ENCODE measurements at regions not wholly inside any gene's neighbourhood (a gene's known extent, or its start where the extent isn't known, plus 50 kb on each side); places are given as distances from the start of the nearest gene placed in this dataset.

DNA sequence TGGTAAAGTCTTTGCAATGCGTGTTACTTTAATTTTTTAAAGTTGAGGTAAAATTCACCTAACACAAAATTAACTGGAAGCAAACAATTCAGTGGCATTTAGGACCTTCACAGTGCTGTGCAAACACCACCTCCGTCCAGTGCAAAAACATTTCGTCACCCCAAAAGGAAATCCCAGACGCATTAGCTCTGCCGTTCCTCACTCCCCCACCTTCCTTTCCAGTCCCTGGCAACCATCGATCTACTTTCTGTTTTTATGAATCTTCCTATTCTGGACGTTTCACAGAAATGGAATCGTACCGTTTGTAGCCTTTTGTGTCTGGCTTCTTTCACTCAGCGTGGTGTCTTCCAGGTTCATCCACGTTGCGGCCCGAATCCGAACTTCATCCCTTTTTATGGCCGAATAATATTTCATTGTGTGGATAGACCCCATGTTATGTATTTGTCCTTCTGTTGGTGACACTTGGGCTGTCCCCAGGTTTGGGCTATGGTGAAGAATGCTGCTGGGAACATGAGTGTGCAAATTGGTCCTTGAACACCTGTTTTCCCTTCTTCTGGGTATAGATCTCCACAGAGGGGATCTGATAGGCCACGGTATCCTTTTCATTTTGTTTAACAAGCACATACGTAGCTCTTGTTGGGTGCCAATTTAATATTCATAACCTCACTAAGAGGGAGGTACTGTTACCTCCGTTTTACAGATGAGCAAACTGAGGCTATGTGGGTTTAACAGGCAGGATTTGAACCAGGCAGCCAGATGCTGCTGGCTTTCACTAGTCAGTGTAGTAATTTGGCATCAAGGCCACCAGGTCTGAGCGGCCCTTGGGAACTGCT, 232.0 kb upstream of the GSE1 start:
- Histone ChIP-seq H3K27ac (ENCODE audit: low read length) (no peak overlapping the region), H3K9me3 (ENCODE audit: control insufficient read depth, low read depth, low read length) (no peaks in the 10 kb centered on the region), H3K27me3 (ENCODE audit: control insufficient read depth, insufficient read depth, low read length) (no peaks in the 10 kb centered on the region), H3K4me3 (ENCODE audit: low read length) (no peak overlapping the region), H3K36me3 (ENCODE audit: control insufficient read depth, insufficient read depth, low read length) (no peaks in the 10 kb centered on the region), H3K4me1 (ENCODE audit: control insufficient read depth, insufficient read depth, low read length) (peaks cover 25% of the 10 kb centered on the region)
- 100% methylated on average over 2 of the region's 19 CpGs for WGBS (ENCODE audit: insufficient coverage, low lambda C conversion rate)
- no peak for DNase-seq

DNA sequence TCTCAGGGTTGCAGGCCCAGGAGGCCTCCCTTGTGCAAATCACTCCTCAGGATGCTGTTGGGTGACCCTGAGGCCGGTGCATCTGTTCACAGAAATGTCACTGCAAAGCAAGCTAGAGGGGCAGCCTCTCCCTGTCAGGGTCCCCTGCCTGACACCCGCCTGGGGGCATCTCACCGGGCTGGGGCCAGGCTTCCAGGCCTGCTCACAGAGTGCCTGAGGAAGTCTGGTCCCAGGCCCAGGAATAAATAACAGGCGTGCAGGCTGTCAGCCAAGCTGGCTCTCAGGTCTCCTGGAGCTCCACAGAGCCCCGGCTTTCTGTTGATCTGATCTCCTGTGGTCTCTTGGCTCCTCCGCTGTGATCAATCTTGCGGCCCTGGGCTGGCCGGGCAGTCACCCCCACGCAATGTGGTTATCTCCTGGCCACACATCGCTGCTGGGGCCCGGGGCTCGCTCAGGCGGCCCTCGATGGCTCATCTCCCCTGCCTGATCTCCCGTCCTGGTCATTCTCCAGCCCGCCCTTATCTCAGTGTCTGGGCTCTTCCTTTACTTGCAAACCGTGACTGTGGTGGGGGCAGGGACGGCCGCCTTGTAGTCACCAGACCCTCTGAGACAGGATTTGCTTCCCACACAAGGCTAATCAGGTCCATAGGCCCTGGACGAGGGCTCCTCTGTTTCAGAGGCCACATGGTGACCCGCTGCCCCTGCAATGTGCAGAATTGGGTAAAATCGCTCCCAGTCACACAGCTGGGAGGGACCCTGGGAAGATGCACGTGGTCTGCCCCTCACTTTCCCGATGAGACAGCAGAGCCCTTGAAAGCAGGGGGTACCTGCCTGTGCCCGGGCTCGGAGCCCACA, 231.2 kb upstream of the GSE1 start:
- Histone ChIP-seq H3K27me3 (ENCODE audit: control insufficient read depth, insufficient read depth, low read length) (no peaks in the 10 kb centered on the region), H3K27ac (ENCODE audit: low read length) (no peak overlapping the region), H3K4me1 (ENCODE audit: control insufficient read depth, insufficient read depth, low read length) (peaks cover 25% of the 10 kb centered on the region), H3K4me3 (ENCODE audit: low read length) (no peak overlapping the region), H3K36me3 (ENCODE audit: control insufficient read depth, insufficient read depth, low read length) (no peaks in the 10 kb centered on the region), H3K9me3 (ENCODE audit: control insufficient read depth, low read depth, low read length) (no peaks in the 10 kb centered on the region)
- no peak for DNase-seq
- no CpG with 5 or more reads among the region's 26 CpGs for WGBS (ENCODE audit: insufficient coverage, low lambda C conversion rate)

DNA sequence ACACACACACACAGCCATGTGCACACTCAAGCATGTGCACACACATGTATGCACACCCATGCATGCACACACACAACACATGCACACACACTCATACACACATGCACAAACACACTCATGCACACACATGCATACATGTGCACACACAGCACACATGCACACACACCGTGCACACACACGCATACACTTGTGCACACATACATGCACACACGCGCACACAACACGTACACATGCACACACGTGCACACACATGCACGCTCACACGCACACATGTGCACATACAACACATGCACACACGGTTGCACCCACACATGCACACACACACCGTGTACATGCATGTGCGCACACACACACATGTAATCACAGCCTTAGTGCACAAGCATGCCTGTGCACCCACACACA, 230.4 kb upstream of the GSE1 start:
- DNase-seq = no peak
- no CpG with 5 or more reads among the region's 11 CpGs for WGBS (ENCODE audit: insufficient coverage, low lambda C conversion rate)
- no peak overlapping the region for H3K4me3 ChIP-seq (ENCODE audit: low read length)
- no peaks in the 10 kb centered on the region for H3K9me3 ChIP-seq (ENCODE audit: control insufficient read depth, low read depth, low read length)
- no peak overlapping the region for H3K27ac ChIP-seq (ENCODE audit: low read length)
- peaks cover 18% of the 10 kb centered on the region for H3K4me1 ChIP-seq (ENCODE audit: control insufficient read depth, insufficient read depth, low read length)
- H3K27me3 ChIP-seq (ENCODE audit: control insufficient read depth, insufficient read depth, low read length) = no peaks in the 10 kb centered on the region
- no peaks in the 10 kb centered on the region for H3K36me3 ChIP-seq (ENCODE audit: control insufficient read depth, insufficient read depth, low read length)

DNA sequence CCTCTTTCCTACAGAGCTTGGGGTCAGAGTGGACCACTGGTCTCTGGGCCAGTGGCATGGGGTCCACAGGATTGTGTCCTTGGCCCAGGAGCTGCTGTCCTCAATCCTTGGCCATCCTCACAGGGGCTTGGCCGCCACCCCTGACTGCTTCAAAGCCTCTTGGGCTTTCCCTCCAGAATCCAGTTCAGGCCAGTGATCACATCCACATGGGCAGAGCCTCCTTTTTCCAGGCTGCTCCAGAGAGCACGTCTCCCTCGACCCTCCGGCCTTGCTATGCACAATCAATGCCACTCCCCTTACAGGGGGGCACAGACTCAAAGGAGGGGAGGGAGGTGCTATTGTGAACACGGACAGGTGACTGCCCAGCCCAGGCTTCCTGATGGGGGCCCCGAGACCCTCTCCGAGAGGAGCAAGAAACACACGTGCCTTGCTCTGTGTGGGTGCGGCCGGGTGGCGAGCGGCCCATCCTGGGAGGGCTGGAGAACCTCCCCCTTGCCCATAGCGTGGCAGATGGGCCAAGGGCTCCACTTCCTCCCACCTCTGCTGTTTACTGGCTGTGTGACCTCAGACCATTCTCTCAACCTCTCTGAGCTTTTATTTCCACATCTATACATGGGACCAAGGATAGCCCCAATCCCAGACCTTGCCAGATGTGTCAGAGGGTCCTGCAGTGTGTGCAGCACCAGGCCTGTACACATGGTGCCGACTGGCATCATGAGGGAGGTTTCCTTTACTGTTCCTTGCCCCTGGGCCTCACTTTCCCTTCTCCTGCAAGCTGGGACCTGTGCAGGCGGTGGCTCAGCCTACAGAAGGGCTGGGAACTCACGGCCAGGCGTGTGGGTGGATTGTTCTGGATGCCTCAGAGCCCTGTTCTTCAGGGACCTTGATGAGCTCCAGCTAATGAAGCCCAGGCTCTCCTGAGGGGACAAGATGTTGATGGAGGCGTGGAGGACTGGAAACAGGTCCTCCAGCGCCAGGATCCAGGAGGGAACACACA, 229.0 kb upstream of the GSE1 start:
- H3K4me3 ChIP-seq (ENCODE audit: low read length) = no peak overlapping the region
- WGBS (ENCODE audit: insufficient coverage, low lambda C conversion rate) = no CpG with 5 or more reads among the region's 19 CpGs
- H3K9me3 ChIP-seq (ENCODE audit: control insufficient read depth, low read depth, low read length) = no peaks in the 10 kb centered on the region
- DNase-seq = no peak
- peak overlapping the region; percentile 52 for H3K27ac ChIP-seq (ENCODE audit: low read length)
- H3K27me3 ChIP-seq (ENCODE audit: control insufficient read depth, insufficient read depth, low read length) = no peaks in the 10 kb centered on the region
- peaks cover 17% of the 10 kb centered on the region for H3K4me1 ChIP-seq (ENCODE audit: control insufficient read depth, insufficient read depth, low read length)
- H3K36me3 ChIP-seq (ENCODE audit: control insufficient read depth, insufficient read depth, low read length) = no peaks in the 10 kb centered on the region

DNA sequence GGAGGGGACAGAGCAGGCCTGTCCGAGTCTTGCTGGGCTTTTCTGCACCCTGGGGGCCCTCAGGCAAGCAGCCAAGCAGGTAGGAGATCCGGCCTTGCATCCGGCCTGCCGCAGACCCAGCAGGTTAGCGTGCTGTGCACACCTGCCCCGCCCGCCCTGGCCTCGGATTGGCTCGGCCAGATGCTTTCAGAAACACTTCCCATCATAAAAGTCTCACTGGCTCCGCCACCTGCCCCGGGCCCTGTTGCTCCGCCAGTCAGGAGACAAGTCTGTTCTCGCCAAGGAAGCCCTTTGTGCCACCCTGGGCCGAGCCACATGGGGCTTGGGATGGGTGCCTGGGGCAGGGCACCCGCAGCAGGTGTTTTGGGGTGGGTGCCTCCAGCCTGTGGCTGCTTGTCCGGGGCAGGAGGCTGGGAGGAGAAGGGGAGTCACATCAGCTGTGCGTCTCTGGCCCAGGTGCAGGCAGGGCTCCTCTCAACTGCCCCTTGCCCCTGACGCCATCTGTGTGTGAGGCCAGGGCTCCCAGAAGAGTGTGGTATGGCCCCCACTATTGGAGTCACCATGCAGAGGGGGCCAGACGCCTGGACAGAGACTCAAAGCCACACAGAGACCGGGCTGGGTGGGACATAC, 228.2 kb upstream of the GSE1 start:
- WGBS (ENCODE audit: insufficient coverage, low lambda C conversion rate) = no CpG with 5 or more reads among the region's 20 CpGs
- peak overlapping the region; percentile 52 for H3K27ac ChIP-seq (ENCODE audit: low read length)
- peaks cover 22% of the 10 kb centered on the region for H3K4me1 ChIP-seq (ENCODE audit: control insufficient read depth, insufficient read depth, low read length)

DNA sequence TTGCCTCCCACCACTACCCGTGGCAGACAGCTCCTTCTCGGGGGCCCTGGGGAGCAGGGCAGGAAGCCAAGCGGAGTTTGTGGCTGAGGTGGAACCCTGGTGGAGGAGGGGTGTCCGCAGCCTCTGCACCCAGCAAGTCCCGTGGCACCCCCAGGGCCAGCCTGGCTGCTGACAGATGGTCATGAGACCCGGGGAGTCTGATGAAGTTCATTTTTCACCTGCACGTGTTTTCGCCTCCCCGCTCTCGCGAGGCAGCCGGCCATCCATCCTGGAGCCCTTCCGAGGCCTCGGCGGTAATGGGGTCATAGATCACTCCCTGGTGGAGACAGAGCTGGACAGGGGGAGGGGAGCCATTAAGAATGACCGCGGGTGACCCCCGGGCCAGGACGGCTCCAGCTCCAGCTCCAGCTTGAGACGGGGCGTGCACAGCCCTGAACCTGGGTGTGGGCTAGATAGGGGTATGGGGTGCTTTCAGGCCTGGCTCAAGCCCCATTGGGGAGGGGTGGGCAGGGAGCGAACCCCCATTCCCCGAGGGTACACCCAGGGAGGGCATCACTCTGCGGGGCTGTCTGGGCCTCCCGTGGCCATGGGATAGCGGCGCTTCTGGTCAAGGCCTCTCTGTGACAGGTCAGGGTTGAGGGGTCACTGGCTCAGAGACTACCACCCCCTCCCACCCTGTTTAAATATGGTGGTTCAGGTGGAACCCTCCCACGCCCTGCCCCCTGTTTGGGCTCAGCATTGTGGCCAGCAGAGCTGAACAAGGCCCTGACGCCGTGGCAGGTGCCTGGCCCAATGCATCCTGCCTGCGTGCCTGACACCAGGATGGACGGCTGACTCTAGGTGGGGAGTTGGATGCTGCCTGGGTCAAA, 227.4 kb upstream of the GSE1 start:
- no peak overlapping the region for H3K4me3 ChIP-seq (ENCODE audit: low read length)
- H3K27ac ChIP-seq (ENCODE audit: low read length) = peak overlapping the region; percentile 22
- WGBS (ENCODE audit: insufficient coverage, low lambda C conversion rate) = no CpG with 5 or more reads among the region's 32 CpGs
- peaks cover 27% of the 10 kb centered on the region for H3K4me1 ChIP-seq (ENCODE audit: control insufficient read depth, insufficient read depth, low read length)
- no peaks in the 10 kb centered on the region for H3K27me3 ChIP-seq (ENCODE audit: control insufficient read depth, insufficient read depth, low read length)
- H3K9me3 ChIP-seq (ENCODE audit: control insufficient read depth, low read depth, low read length) = no peaks in the 10 kb centered on the region
- DNase-seq = peak in 1 of 2 donors; percentile 27
- no peaks in the 10 kb centered on the region for H3K36me3 ChIP-seq (ENCODE audit: control insufficient read depth, insufficient read depth, low read length)

More for the DNA sequence above, 228.2 kb upstream of the GSE1 start:
- H3K9me3 ChIP-seq (ENCODE audit: control insufficient read depth, low read depth, low read length) = no peaks in the 10 kb centered on the region
- DNase-seq = peak in 1 of 2 donors; percentile 76
- H3K27me3 ChIP-seq (ENCODE audit: control insufficient read depth, insufficient read depth, low read length) = no peaks in the 10 kb centered on the region
- H3K36me3 ChIP-seq (ENCODE audit: control insufficient read depth, insufficient read depth, low read length) = no peaks in the 10 kb centered on the region
- H3K4me3 ChIP-seq (ENCODE audit: low read length) = no peak overlapping the region

DNA sequence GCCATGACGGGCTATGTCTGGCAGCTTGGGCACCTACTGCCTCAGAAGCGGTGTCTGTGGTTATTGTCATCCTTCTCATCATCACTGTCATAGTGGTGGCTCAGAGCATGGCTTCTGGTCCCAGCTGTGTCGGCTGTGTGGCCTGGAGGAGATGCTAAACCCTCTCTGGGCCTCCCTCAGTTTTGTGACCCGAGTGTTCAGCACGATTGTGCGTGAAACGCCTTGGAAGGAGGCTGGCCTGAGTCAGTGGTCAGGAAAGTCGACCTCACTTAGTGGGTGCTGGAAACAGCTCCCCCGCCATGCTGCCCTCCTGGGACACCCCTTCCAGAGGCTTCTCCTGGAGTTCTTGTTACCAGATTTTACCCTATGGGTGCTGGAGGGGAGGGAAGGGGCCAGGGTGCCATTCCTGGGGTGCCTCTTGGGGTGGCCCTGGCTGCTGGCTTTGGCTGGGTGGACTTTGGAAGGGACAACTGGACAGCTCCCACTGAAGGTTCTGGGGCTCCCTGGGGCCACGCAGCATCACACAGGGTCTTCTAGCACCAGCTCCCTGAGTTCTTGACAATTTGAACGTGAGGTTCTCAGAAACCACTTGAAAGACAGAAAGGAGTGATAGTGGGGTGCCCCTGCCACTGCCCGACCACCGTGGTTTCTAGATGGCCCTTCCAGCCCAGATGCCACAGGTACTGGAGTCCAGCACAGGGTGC, 226.5 kb upstream of the GSE1 start:
- no peak overlapping the region for H3K27ac ChIP-seq (ENCODE audit: low read length)
- no peak overlapping the region for H3K4me3 ChIP-seq (ENCODE audit: low read length)
- no peaks in the 10 kb centered on the region for H3K27me3 ChIP-seq (ENCODE audit: control insufficient read depth, insufficient read depth, low read length)
- WGBS (ENCODE audit: insufficient coverage, low lambda C conversion rate) = 100% methylated on average over 1 of the region's 13 CpGs
- no peaks in the 10 kb centered on the region for H3K36me3 ChIP-seq (ENCODE audit: control insufficient read depth, insufficient read depth, low read length)
- DNase-seq = no peak
- H3K9me3 ChIP-seq (ENCODE audit: control insufficient read depth, low read depth, low read length) = no peaks in the 10 kb centered on the region
- peaks cover 36% of the 10 kb centered on the region for H3K4me1 ChIP-seq (ENCODE audit: control insufficient read depth, insufficient read depth, low read length)

DNA sequence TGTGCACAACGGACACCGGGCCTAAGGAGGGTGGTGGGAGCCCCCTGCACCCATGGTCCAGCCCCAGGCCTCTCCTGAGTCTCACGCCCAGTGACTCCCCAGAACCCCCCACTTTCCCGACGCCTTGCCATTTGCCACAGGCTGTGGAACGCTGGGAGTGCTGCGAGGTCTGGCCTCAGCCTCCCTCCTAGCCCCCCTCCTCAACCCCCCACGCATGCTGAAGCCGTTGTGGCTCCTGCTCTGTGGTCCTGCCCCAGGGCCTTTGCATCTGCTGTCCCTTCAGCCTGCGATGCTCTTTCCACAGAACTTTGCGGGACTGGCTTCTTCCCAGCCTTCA, 226.0 kb upstream of the GSE1 start:
- Histone ChIP-seq H3K27ac (ENCODE audit: low read length) (no peak overlapping the region), H3K4me1 (ENCODE audit: control insufficient read depth, insufficient read depth, low read length) (peaks cover 38% of the 10 kb centered on the region), H3K9me3 (ENCODE audit: control insufficient read depth, low read depth, low read length) (no peaks in the 10 kb centered on the region), H3K36me3 (ENCODE audit: control insufficient read depth, insufficient read depth, low read length) (no peaks in the 10 kb centered on the region), H3K27me3 (ENCODE audit: control insufficient read depth, insufficient read depth, low read length) (no peaks in the 10 kb centered on the region), H3K4me3 (ENCODE audit: low read length) (no peak overlapping the region)
- DNase-seq = no peak
- no CpG with 5 or more reads among the region's 11 CpGs for WGBS (ENCODE audit: insufficient coverage, low lambda C conversion rate)
